CD4-positive, alpha-beta memory T cell (primary cell): ENCODE measurements at regions not wholly inside any gene's neighbourhood (a gene's known extent, or its start where the extent isn't known, plus 50 kb on each side); places are given as distances from the start of the nearest gene placed in this dataset.
"Not testable (repeated sequence)": the region's sequence is repeated elsewhere in the genome, so short reads cannot be mapped to it uniquely, and the experiment has no call there.

Source experiments
- CTCF ChIA-PET: fragments of 350-600 bp; sonication (Branson Sonifier 250); formaldehyde crosslinking; loops from one replicate; lab custom pipeline; 2021; ENCODE audit warnings: inconsistent platforms; ENCODE audit not compliant: partially characterized antibody; lab: Charles Lee
- POLR2A ChIA-PET: fragments of 350-600 bp; sonication (Branson Sonifier 250); formaldehyde crosslinking; loops from one replicate; lab custom pipeline; 2021; ENCODE audit not compliant: partially characterized antibody; lab: Charles Lee
- DNase-seq, 5 donors: peaks; one replicate each; pipeline versions ENCODE4 v3.0.0 to v3.0.0-alpha.2; 2020 to 2022; ENCODE audit warnings: mixed read lengths in 1 of 5
- H3K27ac ChIP-seq: one replicate; pipeline ENCODE4 v1.7.0; 2013; ENCODE audit warnings: low read depth, low read length
- H3K27me3 ChIP-seq: 2 replicates; pipeline ENCODE4 v1.7.0; 2013; ENCODE audit warnings: mild to moderate bottlenecking, low read length, moderate library complexity; ENCODE audit not compliant: insufficient read depth
- H3K36me3 ChIP-seq: 2 replicates; pipeline ENCODE4 v1.7.0; 2013; ENCODE audit warnings: mild to moderate bottlenecking, low read length, moderate library complexity; ENCODE audit not compliant: insufficient read depth
- H3K4me1 ChIP-seq: 2 replicates; pipeline ENCODE4 v1.7.0; 2013; ENCODE audit warnings: mild to moderate bottlenecking, low read length, moderate library complexity; ENCODE audit not compliant: insufficient read depth
- H3K4me3 ChIP-seq, 2 donors: one replicate each; pipeline ENCODE4 v1.7.0; 2013; ENCODE audit warnings: low read length in 2 of 2, mild to moderate bottlenecking in 1 of 2
- H3K9me3 ChIP-seq, 2 donors: one replicate each; pipeline ENCODE4 v1.7.0; 2013; ENCODE audit warnings: low read length in 2 of 2, control low read depth in 1 of 2; ENCODE audit not compliant: control insufficient read depth in 1 of 2
- H3K27ac Mint-ChIP-seq, 7 donors: one replicate each; pipeline ENCODE4 v1.8.0; 2020 to 2021; ENCODE audit warnings: mixed read lengths in 7 of 7, mild to moderate bottlenecking in 6 of 7, inconsistent platforms in 3 of 7, moderate library complexity in 3 of 7
- H3K27me3 Mint-ChIP-seq, 2 donors: one replicate each; pipeline ENCODE4 v1.8.0; 2020 to 2021; ENCODE audit warnings: mixed read lengths in 2 of 2
- H3K36me3 Mint-ChIP-seq, 2 donors: one replicate each; pipeline ENCODE4 v1.8.0; 2020 to 2021; ENCODE audit warnings: mixed read lengths in 2 of 2, inconsistent platforms in 1 of 2, mild to moderate bottlenecking in 1 of 2
- H3K4me1 Mint-ChIP-seq, 4 donors: one replicate each; pipeline ENCODE4 v1.8.0; 2020 to 2021; ENCODE audit warnings: mixed read lengths in 4 of 4, mild to moderate bottlenecking in 1 of 4
- H3K4me3 Mint-ChIP-seq, 8 donors: one replicate each; pipeline ENCODE4 v1.8.0; 2020 to 2021; ENCODE audit warnings: mixed read lengths in 8 of 8, mild to moderate bottlenecking in 7 of 8, moderate library complexity in 6 of 8, inconsistent platforms in 3 of 8
- H3K9me3 Mint-ChIP-seq, 8 donors: one replicate each; pipeline ENCODE4 v1.8.0; 2020 to 2021; ENCODE audit warnings: mixed read lengths in 8 of 8, mild to moderate bottlenecking in 5 of 8, inconsistent platforms in 3 of 8, moderate library complexity in 1 of 8
- intact Hi-C: fragments of 100-400 bp; cut with micrococcal nuclease; formaldehyde crosslinking; loops from one replicate; pipeline ENCODE4 v1.15.1; 2023

DNA sequence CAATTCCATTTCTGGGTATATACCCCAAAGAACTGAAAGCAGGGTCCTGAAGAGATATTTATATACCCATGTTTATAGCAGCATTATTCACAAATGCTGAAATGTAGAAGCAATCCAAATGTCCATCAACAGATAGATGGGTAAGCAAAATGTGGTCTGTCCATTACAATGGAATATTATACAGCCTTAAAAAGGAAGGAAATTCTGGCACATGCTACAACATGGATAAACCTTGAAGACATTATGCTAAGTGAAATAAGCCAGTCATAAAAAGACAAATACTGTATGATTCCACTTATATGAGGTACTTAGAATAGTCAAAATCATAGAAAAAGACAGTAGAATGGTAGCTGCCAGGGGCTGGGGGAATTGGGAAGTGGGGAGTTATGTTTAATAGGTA, 169.4 kb upstream of the MED14 start:
- H3K9me3 Mint-ChIP-seq, DNase-seq, H3K4me1 Mint-ChIP-seq, H3K9me3 ChIP-seq, H3K36me3 ChIP-seq, POLR2A ChIA-PET, H3K36me3 Mint-ChIP-seq, intact Hi-C loops, H3K27me3 Mint-ChIP-seq, H3K27ac Mint-ChIP-seq, H3K27ac ChIP-seq, H3K27me3 ChIP-seq, CTCF ChIA-PET, H3K4me3 Mint-ChIP-seq, H3K4me3 ChIP-seq, H3K4me1 ChIP-seq: not testable (repeated sequence)

DNA sequence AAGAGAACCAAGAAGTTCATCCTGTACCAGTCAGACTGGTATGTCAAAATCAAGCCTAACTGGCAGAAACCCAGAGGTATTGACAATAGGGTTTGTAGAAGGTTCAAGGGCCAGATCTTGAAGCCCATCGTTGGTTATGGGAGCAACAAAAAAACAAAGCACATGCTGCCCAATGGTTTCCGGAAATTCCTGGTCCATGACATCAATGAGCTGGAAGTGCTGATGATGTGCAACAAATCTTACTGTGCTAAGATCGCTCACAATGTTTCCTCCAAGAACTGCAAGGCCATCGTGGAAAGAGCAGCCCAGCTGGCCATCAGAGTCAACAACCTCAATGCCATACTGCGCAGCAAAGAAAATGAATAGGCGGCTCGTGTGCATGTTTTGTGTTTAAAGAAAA, 172.7 kb upstream of the MED14 start:
- Histone ChIP-seq H3K27ac (no peak overlapping the region), H3K9me3 (no peaks in the 10 kb centered on the region), H3K27me3 (no peaks in the 10 kb centered on the region), H3K4me3 (no peak overlapping the region), H3K4me1 (no peaks in the 10 kb centered on the region), H3K36me3 (no peaks in the 10 kb centered on the region)
- intact Hi-C loops, result no loop called here
- Mint-ChIP-seq H3K27me3 (no peaks in the 10 kb centered on the region), H3K4me3 (no peak overlapping the region), H3K9me3 (peaks cover 0 to 2% (median 0%) of the 10 kb centered on the region in 8 donors), H3K27ac (no peak overlapping the region), H3K36me3 (no peaks in the 10 kb centered on the region), H3K4me1 (no peaks in the 10 kb centered on the region)
- ChIA-PET CTCF (no interaction called here), POLR2A (no interaction called here)
- no peak for DNase-seq

DNA sequence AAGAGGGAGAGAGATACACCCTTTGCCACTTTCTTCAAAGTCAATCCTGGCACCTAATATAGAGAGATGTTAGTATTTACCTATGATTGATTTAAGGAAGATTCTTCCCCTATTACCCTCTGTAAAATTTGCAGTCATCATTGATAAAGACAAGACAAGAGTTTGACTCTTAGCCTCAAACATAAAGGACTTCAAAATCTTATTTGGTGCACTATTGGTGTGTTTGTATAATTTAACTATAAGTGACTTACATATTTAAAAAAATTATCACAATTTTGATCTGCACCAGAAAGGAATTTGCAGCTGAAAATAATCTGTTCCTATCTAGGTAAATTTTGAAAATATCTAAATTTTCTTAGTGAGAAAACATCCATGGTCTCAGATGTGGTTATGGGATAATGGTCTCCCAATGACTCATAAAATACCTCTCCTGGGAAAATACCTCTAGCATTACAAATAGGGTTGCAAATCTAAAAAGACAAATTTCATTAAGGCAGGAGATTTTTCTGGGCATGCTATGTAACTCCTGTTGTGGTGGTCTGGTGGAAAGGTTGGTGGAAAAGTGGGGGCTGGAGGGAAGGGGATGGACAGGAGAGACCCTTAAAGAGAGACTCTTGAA, 173.6 kb upstream of the MED14 start:
- Histone ChIP-seq H3K36me3 (no peaks in the 10 kb centered on the region), H3K4me1 (no peaks in the 10 kb centered on the region), H3K4me3 (no peak overlapping the region), H3K27me3 (no peaks in the 10 kb centered on the region), H3K9me3 (no peaks in the 10 kb centered on the region), H3K27ac (no peak overlapping the region)
- no peak overlapping the region for H3K4me3 Mint-ChIP-seq
- POLR2A ChIA-PET, result no interaction called here
- H3K4me1 Mint-ChIP-seq, result no peaks in the 10 kb centered on the region
- H3K36me3 Mint-ChIP-seq, result no peaks in the 10 kb centered on the region
- peaks cover 0 to 2% (median 0%) of the 10 kb centered on the region in 8 donors for H3K9me3 Mint-ChIP-seq
- no peak overlapping the region for H3K27ac Mint-ChIP-seq
- CTCF ChIA-PET, result no interaction called here
- DNase-seq, result no peak
- no peaks in the 10 kb centered on the region for H3K27me3 Mint-ChIP-seq
- intact Hi-C loops, result no loop called here

DNA sequence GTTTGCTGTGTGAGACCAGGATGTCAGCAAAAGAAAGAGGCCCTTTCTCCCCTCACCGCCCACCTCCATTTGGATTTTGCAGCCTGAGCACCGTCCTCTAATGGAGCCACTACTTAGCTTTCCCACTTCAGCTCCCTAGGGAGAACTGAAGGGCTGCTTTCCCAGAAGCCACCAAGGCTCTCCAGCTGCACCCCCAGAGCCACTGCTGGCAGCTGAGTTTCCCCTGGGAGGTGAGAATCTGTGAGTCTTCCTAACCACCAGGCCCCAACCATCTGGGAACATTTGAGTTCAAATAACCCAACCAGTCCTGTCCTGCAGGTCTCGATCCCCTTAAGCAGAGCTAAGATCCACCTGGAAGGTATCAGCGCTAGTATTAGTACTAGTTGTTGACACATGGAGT, 173.1 kb upstream of the USP9X start:
- Mint-ChIP-seq H3K27me3 (no peaks in the 10 kb centered on the region), H3K36me3 (no peaks in the 10 kb centered on the region), H3K27ac (no peak overlapping the region), H3K9me3 (peaks cover 0 to 3% (median 0%) of the 10 kb centered on the region in 8 donors), H3K4me1 (no peaks in the 10 kb centered on the region), H3K4me3 (no peak overlapping the region)
- H3K9me3 ChIP-seq, result no peaks in the 10 kb centered on the region
- intact Hi-C loops, result no loop called here
- DNase-seq, result no peak
- CTCF ChIA-PET, result no interaction called here
- POLR2A ChIA-PET, result no interaction called here
- no peaks in the 10 kb centered on the region for H3K36me3 ChIP-seq
- no peak overlapping the region for H3K27ac ChIP-seq
- H3K27me3 ChIP-seq, result no peaks in the 10 kb centered on the region
- no peak overlapping the region for H3K4me3 ChIP-seq
- H3K4me1 ChIP-seq, result no peaks in the 10 kb centered on the region

DNA sequence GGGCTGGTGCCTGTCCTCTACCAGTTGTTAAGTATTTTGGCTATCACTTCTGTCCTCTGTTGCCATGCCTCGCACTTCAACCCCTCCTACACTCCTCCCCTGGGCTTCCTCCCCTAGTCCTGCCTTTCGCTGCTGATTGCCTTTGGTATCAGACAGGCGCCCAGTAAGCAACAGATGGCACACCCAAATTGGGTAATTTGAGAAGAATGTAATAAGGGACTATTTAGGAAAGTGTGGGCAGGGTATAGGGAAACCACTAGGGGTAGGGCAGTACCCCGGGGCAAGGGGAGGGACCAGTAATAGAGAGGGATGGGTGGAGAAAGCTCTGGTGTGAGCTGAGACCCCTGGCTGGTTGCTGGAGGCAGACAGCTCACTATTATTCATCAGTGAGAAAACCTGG, 172.7 kb upstream of the USP9X start:
- H3K27ac ChIP-seq, result no peak overlapping the region
- H3K4me1 ChIP-seq, result no peaks in the 10 kb centered on the region
- Mint-ChIP-seq H3K27ac (no peak overlapping the region), H3K4me3 (no peak overlapping the region), H3K9me3 (peaks cover 0 to 3% (median 0%) of the 10 kb centered on the region in 8 donors), H3K27me3 (no peaks in the 10 kb centered on the region), H3K36me3 (no peaks in the 10 kb centered on the region), H3K4me1 (no peaks in the 10 kb centered on the region)
- POLR2A ChIA-PET, result no interaction called here
- H3K4me3 ChIP-seq, result no peak overlapping the region
- intact Hi-C loops, result no loop called here
- no peaks in the 10 kb centered on the region for H3K36me3 ChIP-seq
- no peaks in the 10 kb centered on the region for H3K27me3 ChIP-seq
- CTCF ChIA-PET, result no interaction called here
- H3K9me3 ChIP-seq, result no peaks in the 10 kb centered on the region
- DNase-seq, result no peak

DNA sequence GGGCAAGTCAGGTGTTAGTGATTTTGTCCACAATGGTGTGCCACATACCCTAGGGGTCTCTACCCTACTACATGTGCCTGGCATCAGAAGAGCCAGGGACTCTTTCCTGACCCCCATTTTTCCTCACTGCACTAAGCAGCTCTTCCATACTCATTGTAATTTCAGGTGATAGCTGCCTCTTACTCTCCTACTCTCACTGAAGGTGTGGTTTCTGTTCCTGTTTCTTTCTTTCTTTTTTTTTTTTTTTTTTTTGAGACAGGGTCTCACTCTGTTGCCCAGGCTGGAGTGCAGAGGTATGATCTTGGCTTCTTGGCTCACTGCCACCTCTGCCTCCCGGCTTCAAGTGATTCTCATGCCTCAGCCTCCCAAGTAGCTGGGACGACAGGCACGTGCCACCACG, 164.9 kb upstream of the USP9X start:
- H3K4me1 ChIP-seq, result no peaks in the 10 kb centered on the region
- no peaks in the 10 kb centered on the region for H3K36me3 Mint-ChIP-seq
- intact Hi-C loops, result no loop called here
- POLR2A ChIA-PET, result no interaction called here
- H3K27ac Mint-ChIP-seq, result no peak overlapping the region
- H3K4me3 Mint-ChIP-seq, result no peak overlapping the region
- peaks cover 0 to 18% (median 8%) of the 10 kb centered on the region in 8 donors for H3K9me3 Mint-ChIP-seq
- no peaks in the 10 kb centered on the region for H3K9me3 ChIP-seq
- CTCF ChIA-PET, result no interaction called here
- no peaks in the 10 kb centered on the region for H3K4me1 Mint-ChIP-seq
- no peak overlapping the region for H3K27ac ChIP-seq
- H3K27me3 Mint-ChIP-seq, result no peaks in the 10 kb centered on the region
- no peaks in the 10 kb centered on the region for H3K36me3 ChIP-seq
- no peak for DNase-seq
- no peak overlapping the region for H3K4me3 ChIP-seq
- H3K27me3 ChIP-seq, result no peaks in the 10 kb centered on the region

DNA sequence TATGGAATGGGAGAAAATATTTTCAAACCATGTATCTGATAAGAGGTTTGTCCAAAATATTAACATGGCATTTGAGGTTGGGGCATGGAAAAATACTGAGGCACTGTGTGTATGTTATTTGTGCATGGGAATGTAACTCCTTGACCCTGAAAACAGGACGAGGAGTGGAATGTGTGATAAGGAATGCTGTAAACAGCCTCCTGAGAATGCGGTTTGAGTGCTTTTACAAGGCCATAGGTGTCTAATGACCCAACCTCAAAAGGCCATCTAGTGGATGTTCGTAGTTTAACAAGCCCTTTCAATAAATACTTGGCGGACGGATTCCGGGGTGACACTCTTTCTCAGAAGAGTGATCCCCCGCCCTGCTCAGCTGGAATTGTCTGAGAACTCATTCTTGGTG, 162.9 kb upstream of the USP9X start:
- H3K4me1 Mint-ChIP-seq, result no peaks in the 10 kb centered on the region
- no peak for DNase-seq
- H3K4me3 ChIP-seq, result no peak overlapping the region
- H3K4me3 Mint-ChIP-seq, result no peak overlapping the region
- no peaks in the 10 kb centered on the region for H3K36me3 ChIP-seq
- ChIA-PET CTCF (no interaction called here), POLR2A (no interaction called here)
- no peaks in the 10 kb centered on the region for H3K27me3 Mint-ChIP-seq
- H3K27me3 ChIP-seq, result no peaks in the 10 kb centered on the region
- no peaks in the 10 kb centered on the region for H3K9me3 ChIP-seq
- no peak overlapping the region for H3K27ac ChIP-seq
- no peaks in the 10 kb centered on the region for H3K4me1 ChIP-seq
- intact Hi-C loops, result no loop called here
- H3K36me3 Mint-ChIP-seq, result peaks cover 0 to 1% of the 10 kb centered on the region in 2 donors
- no peak overlapping the region for H3K27ac Mint-ChIP-seq
- peaks cover 0 to 21% (median 8%) of the 10 kb centered on the region in 8 donors for H3K9me3 Mint-ChIP-seq
